GM12878 (cell line): ENCODE measurements at regions not wholly inside any gene's neighbourhood (a gene's known extent, or its start where the extent isn't known, plus 50 kb on each side); places are given as distances from the start of the nearest gene placed in this dataset.

Experiments
- MXI1 ChIP-seq: fragments of 150-350 bp; IDR thresholded peaks from 2 replicates; pipeline ENCODE4 v1.6.1; 2011; ENCODE audit warnings: low read depth, mild to moderate bottlenecking, inconsistent platforms, low read length, improper control_type of control experiment
- NR2F1 ChIP-seq: fragments of 450-650 bp; conservative IDR thresholded peaks from 2 replicates; pipeline ENCODE4 v1.6.1; 2017; ENCODE audit warnings: mild to moderate bottlenecking
- POLR2AphosphoS2 ChIP-seq: IDR thresholded peaks from 2 replicates; pipeline ENCODE4 v1.6.1; 2011; ENCODE audit warnings: low read depth, mild to moderate bottlenecking, low read length, improper control_type of control experiment, moderate library complexity
- WRNIP1 ChIP-seq: IDR thresholded peaks from 2 replicates; pipeline ENCODE4 v1.6.1; 2011; ENCODE audit warnings: low read depth, low read length, improper control_type of control experiment, borderline replicate concordance
- ZNF384 ChIP-seq: IDR thresholded peaks from 2 replicates; pipeline ENCODE4 v1.6.1; 2012; ENCODE audit warnings: low read depth, mild to moderate bottlenecking, low read length, improper control_type of control experiment, borderline replicate concordance
- TF ChIP-seq, protein P1 (sequence below): fragments of 450-650 bp; IDR thresholded peaks from 2 replicates; pipeline ENCODE4 v1.6.1; 2017; ENCODE audit warnings: mild to moderate bottlenecking
- TF ChIP-seq, protein P2 (sequence below): IDR thresholded peaks from 2 replicates; pipeline ENCODE4 v1.6.1; 2012; ENCODE audit warnings: mild to moderate bottlenecking, low read depth, low read length

DNA sequence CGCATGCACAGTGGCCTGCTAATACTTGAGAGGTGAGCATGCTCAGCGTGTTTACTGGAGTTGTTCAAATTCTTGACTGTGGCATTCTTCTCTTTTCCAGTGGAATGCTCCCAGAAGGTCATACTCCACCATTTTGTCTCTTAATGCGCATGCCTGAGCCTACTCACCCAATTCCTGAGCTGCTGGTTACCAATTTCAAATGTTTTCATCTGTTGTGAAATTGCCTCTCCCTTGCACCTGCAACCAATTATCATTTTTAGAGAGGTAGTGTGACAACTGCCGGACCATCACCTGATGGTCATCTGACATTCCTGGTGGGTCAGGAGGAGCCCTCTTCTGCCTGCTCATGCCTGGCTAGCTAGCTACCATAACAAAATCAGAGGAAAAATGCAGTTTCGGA, 82.2 kb upstream of the LIFR start (continued):
- TF ChIP-seq, protein P1, sequence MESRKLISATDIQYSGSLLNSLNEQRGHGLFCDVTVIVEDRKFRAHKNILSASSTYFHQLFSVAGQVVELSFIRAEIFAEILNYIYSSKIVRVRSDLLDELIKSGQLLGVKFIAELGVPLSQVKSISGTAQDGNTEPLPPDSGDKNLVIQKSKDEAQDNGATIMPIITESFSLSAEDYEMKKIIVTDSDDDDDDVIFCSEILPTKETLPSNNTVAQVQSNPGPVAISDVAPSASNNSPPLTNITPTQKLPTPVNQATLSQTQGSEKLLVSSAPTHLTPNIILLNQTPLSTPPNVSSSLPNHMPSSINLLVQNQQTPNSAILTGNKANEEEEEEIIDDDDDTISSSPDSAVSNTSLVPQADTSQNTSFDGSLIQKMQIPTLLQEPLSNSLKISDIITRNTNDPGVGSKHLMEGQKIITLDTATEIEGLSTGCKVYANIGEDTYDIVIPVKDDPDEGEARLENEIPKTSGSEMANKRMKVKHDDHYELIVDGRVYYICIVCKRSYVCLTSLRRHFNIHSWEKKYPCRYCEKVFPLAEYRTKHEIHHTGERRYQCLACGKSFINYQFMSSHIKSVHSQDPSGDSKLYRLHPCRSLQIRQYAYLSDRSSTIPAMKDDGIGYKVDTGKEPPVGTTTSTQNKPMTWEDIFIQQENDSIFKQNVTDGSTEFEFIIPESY, result no peak
- no peak for TF ChIP-seq NR2F1
- TF ChIP-seq MXI1, result no peak
- TF ChIP-seq WRNIP1, result no peak
- TF ChIP-seq POLR2AphosphoS2, result no peak
- no peak for TF ChIP-seq ZNF384
- TF ChIP-seq, protein P2, sequence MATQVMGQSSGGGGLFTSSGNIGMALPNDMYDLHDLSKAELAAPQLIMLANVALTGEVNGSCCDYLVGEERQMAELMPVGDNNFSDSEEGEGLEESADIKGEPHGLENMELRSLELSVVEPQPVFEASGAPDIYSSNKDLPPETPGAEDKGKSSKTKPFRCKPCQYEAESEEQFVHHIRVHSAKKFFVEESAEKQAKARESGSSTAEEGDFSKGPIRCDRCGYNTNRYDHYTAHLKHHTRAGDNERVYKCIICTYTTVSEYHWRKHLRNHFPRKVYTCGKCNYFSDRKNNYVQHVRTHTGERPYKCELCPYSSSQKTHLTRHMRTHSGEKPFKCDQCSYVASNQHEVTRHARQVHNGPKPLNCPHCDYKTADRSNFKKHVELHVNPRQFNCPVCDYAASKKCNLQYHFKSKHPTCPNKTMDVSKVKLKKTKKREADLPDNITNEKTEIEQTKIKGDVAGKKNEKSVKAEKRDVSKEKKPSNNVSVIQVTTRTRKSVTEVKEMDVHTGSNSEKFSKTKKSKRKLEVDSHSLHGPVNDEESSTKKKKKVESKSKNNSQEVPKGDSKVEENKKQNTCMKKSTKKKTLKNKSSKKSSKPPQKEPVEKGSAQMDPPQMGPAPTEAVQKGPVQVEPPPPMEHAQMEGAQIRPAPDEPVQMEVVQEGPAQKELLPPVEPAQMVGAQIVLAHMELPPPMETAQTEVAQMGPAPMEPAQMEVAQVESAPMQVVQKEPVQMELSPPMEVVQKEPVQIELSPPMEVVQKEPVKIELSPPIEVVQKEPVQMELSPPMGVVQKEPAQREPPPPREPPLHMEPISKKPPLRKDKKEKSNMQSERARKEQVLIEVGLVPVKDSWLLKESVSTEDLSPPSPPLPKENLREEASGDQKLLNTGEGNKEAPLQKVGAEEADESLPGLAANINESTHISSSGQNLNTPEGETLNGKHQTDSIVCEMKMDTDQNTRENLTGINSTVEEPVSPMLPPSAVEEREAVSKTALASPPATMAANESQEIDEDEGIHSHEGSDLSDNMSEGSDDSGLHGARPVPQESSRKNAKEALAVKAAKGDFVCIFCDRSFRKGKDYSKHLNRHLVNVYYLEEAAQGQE, result no peak
